ENCODE measurements at regions not wholly inside any gene's neighbourhood (a gene's known extent, or its start where the extent isn't known, plus 50 kb on each side); places are given as distances from the start of the nearest gene placed in this dataset.

- H3K4me3 ChIP-seq (ENCODE audit: low read depth in 2 of 2, low read length in 2 of 2) = no peak overlapping the region
- ATAC-seq = no peak
- CTCF ChIA-PET = no interaction called here
Observed at GRCh38 chr1:208944981-208945451, 638.5 kb upstream of the CAMK1G start.

GRCh38 chr1:208950206-208950605, 633.3 kb upstream of the CAMK1G start:
- no peak for DNase-seq (ENCODE audit: low read depth, low spot score)
- no TSS peak for BruUV-seq (replicated peaks)
- no peak for ATAC-seq
- H3K27me3 ChIP-seq (ENCODE audit: control insufficient read depth, insufficient read depth, low read length) = no peaks in the 10 kb centered on the region
- ChIA-PET CTCF (no interaction called here), POLR2A (no interaction called here)
- intact Hi-C loops (cut with micrococcal nuclease; ENCODE audit: unreplicated experiment) = no loop called here
- H3K27ac ChIP-seq (ENCODE audit: low read length) = no peak overlapping the region
- H3K9me3 ChIP-seq (ENCODE audit: control insufficient read depth, insufficient read depth, low read depth, low read length) = no peaks in the 10 kb centered on the region
- no peak for TF ChIP-seq TCF7L2 (IDR thresholded peaks at IDR 0.05; ENCODE audit: low read depth, low read length)
- TF ChIP-seq CTCF (IDR thresholded peaks at IDR 0.05) = no peak
- TF ChIP-seq POLR2AphosphoS5 (IDR thresholded peaks at IDR 0.05; ENCODE audit: low read depth, low read length) = no peak
- TF ChIP-seq, protein P1, sequence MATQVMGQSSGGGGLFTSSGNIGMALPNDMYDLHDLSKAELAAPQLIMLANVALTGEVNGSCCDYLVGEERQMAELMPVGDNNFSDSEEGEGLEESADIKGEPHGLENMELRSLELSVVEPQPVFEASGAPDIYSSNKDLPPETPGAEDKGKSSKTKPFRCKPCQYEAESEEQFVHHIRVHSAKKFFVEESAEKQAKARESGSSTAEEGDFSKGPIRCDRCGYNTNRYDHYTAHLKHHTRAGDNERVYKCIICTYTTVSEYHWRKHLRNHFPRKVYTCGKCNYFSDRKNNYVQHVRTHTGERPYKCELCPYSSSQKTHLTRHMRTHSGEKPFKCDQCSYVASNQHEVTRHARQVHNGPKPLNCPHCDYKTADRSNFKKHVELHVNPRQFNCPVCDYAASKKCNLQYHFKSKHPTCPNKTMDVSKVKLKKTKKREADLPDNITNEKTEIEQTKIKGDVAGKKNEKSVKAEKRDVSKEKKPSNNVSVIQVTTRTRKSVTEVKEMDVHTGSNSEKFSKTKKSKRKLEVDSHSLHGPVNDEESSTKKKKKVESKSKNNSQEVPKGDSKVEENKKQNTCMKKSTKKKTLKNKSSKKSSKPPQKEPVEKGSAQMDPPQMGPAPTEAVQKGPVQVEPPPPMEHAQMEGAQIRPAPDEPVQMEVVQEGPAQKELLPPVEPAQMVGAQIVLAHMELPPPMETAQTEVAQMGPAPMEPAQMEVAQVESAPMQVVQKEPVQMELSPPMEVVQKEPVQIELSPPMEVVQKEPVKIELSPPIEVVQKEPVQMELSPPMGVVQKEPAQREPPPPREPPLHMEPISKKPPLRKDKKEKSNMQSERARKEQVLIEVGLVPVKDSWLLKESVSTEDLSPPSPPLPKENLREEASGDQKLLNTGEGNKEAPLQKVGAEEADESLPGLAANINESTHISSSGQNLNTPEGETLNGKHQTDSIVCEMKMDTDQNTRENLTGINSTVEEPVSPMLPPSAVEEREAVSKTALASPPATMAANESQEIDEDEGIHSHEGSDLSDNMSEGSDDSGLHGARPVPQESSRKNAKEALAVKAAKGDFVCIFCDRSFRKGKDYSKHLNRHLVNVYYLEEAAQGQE (IDR thresholded peaks at IDR 0.05; ENCODE audit: insufficient read depth in 1 of 2, low read depth in 2 of 2, low read length in 1 of 2) = no peak
- no peak for TF ChIP-seq SIN3A (IDR thresholded peaks at IDR 0.05; ENCODE audit: borderline replicate concordance, insufficient read depth, low read depth, low read length)
- H3K4me3 ChIP-seq (ENCODE audit: low read depth in 2 of 2, low read length in 2 of 2) = no peak overlapping the region
- in situ Hi-C loops (cut with HindIII; ENCODE audit: low pct_unique_long_range_greater_than_20kb, low sequenced_read_pairs) = no loop called here
- H3K36me3 ChIP-seq (ENCODE audit: control insufficient read depth, insufficient read depth, low read length) = no peaks in the 10 kb centered on the region
- H3K4me1 ChIP-seq (ENCODE audit: control insufficient read depth, insufficient read depth, low read length) = no peaks in the 10 kb centered on the region

More at GRCh38 chr1:208944981-208945451, 638.5 kb upstream of the CAMK1G start:
- in situ Hi-C loops (cut with HindIII; ENCODE audit: low pct_unique_long_range_greater_than_20kb, low sequenced_read_pairs) = no loop called here
- Histone ChIP-seq H3K27me3 (ENCODE audit: control insufficient read depth, insufficient read depth, low read length) (no peaks in the 10 kb centered on the region), H3K27ac (ENCODE audit: low read length) (no peak overlapping the region), H3K36me3 (ENCODE audit: control insufficient read depth, insufficient read depth, low read length) (no peaks in the 10 kb centered on the region), H3K4me1 (ENCODE audit: control insufficient read depth, insufficient read depth, low read length) (no peaks in the 10 kb centered on the region), H3K9me3 (ENCODE audit: control insufficient read depth, insufficient read depth, low read depth, low read length) (no peaks in the 10 kb centered on the region)
- intact Hi-C loops (cut with micrococcal nuclease; ENCODE audit: unreplicated experiment) = no loop called here
- POLR2A ChIA-PET = no interaction called here
- TF ChIP-seq, protein P1 (IDR thresholded peaks at IDR 0.05; ENCODE audit: insufficient read depth in 1 of 2, low read depth in 2 of 2, low read length in 1 of 2) = no peak
- no peak for TF ChIP-seq CTCF (IDR thresholded peaks at IDR 0.05)
- TF ChIP-seq SIN3A (IDR thresholded peaks at IDR 0.05; ENCODE audit: borderline replicate concordance, insufficient read depth, low read depth, low read length) = no peak
- TF ChIP-seq TCF7L2 (IDR thresholded peaks at IDR 0.05; ENCODE audit: low read depth, low read length) = no peak
- DNase-seq (ENCODE audit: low read depth, low spot score) = no peak
- no TSS peak for BruUV-seq (replicated peaks)
